ENCODE measurements at regions not wholly inside any gene's neighbourhood (a gene's known extent, or its start where the extent isn't known, plus 50 kb on each side); places are given as distances from the start of the nearest gene placed in this dataset.

DNA sequence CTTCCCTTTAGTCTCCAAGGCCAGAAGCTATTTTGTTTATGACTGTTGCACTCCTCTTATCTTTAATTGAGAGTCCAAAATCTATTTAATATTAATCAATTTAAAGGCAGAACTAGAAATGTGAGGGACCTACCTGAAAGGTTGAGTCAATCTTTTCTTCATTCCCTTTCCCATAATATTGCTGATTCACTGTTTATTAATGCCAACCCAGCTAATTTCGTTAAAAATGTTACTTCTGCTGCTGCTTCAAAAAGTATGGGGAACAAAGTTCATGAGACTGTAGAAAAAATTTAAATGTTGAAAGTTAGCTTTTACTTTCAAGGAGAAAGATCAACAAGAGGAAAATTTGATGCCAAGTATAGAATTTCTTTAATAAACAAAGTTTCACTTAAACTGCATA, 365.3 kb downstream of the TENT5A start:
- no peak for TF ChIP-seq GATA2 (IDR thresholded peaks at IDR 0.05; ENCODE audit: low read depth, low read length)
- TF ChIP-seq GATA3 (IDR thresholded peaks at IDR 0.05; ENCODE audit: low read depth, low read length) = no peak

GRCh38 chr6:81384921-81385320, 367.6 kb downstream of the TENT5A start:
- no peak for TF ChIP-seq GATA3 (IDR thresholded peaks at IDR 0.05; ENCODE audit: low read depth, low read length)
- no peak for TF ChIP-seq GATA2 (IDR thresholded peaks at IDR 0.05; ENCODE audit: low read depth, low read length)

GRCh38 chr6:81383472-81383871, 369.0 kb downstream of the TENT5A start:
- TF ChIP-seq GATA3 (IDR thresholded peaks at IDR 0.05; ENCODE audit: low read depth, low read length) (no peak), GATA2 (IDR thresholded peaks at IDR 0.05; ENCODE audit: low read depth, low read length) (no peak)

DNA sequence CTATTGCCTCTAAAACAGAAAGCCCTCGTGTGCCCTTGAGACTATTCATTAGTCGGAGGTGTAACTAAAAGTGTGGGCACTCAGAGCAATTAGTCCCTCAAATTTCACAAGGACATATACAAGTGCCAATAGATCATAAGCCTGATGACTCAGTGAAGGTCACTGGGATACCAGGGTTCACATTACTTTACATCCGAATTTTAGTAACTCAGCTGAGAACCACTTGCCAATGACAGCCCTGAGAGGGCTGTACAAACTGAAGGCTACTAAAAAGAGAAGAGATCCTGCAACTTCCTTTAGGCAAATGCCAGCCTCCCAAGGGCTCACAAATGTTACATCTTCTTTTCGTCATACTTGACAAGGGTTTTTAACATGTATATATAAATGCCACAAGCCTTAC, 369.6 kb downstream of the TENT5A start:
- no peak for TF ChIP-seq GATA2 (IDR thresholded peaks at IDR 0.05; ENCODE audit: low read depth, low read length)
- no peak for TF ChIP-seq GATA3 (IDR thresholded peaks at IDR 0.05; ENCODE audit: low read depth, low read length)

- TF ChIP-seq GATA2 (IDR thresholded peaks at IDR 0.05; ENCODE audit: low read depth, low read length) (no peak), GATA3 (IDR thresholded peaks at IDR 0.05; ENCODE audit: low read depth, low read length) (no peak)
These were observed 371.0 kb downstream of the TENT5A start for GRCh38 chr6:81381382-81381916.

DNA sequence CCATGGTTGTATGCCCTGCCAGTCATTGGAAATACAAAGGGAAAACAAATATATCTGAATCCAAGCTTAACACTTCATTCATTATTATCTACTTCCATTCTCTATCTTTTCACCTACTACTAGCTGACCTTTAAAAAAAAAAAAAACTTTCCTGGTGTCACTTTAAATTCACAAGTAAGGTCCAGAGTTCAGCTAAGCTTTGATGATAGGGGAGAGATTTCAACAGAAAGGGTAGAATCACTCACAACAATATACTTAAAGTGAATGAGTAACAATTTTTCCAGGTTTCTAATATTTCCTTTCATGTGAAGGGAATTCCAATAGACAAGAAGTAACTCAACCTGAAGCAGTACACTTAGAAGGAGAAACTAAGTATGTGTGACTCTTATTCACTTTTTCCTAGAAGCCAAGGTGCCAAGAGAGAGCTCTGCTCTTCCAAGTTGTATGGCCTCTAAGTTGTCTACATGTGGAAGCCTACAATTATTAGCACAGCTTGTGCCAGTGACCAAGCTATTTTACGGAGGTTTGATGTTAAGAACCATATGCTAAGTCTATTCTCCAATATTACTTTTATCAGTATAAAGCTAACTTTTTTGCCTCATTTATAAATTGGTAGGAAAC, 371.7 kb downstream of the TENT5A start:
- no peak for TF ChIP-seq GATA3 (IDR thresholded peaks at IDR 0.05; ENCODE audit: low read depth, low read length)
- TF ChIP-seq GATA2 (IDR thresholded peaks at IDR 0.05; ENCODE audit: low read depth, low read length) = no peak

DNA sequence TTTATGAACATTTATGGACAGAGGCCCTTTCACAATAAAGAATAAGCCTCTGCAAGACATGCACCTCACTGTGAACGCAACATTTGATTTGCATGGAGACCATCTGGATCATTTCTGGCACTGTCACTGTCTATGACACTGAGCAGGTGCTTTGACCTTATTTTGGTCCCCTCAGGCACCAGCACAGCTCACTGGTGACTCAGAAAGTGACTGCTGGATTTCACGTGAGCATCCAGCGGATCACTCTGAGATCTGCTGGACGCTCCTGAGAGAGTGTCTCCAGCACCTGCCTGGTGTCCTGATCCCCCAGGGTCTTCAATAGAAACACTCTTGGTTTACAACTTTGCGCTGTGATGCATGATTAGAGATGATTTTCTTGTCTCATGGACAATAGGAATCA, 375.7 kb downstream of the TENT5A start:
- TF ChIP-seq GATA3 (IDR thresholded peaks at IDR 0.05; ENCODE audit: low read depth, low read length) (no peak), GATA2 (IDR thresholded peaks at IDR 0.05; ENCODE audit: low read depth, low read length) (no peak)

DNA sequence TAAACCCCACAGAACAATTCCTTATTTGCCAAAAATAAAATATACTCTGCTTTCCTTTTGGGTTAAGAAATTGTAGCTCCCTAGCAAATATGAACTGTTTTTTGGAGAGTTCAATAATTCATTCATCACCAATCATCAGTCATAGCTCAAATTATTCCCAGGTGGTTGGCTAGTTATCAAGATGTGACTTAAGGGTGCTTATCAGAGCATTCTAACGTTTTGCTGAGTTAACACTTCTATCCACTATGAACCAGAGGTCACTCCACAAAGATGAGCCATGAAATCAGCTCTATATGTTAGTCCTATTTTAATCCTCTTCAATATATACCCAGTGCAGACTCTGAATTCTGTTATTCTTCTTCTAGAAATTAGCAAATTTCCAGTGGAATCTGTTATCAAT, 379.1 kb downstream of the TENT5A start:
- TF ChIP-seq GATA3 (IDR thresholded peaks at IDR 0.05; ENCODE audit: low read depth, low read length) (no peak), GATA2 (IDR thresholded peaks at IDR 0.05; ENCODE audit: low read depth, low read length) (no peak)

- TF ChIP-seq GATA3 (IDR thresholded peaks at IDR 0.05; ENCODE audit: low read depth, low read length) (no peak), GATA2 (IDR thresholded peaks at IDR 0.05; ENCODE audit: low read depth, low read length) (no peak)
These were observed 380.6 kb downstream of the TENT5A start for GRCh38 chr6:81371930-81372329.

DNA sequence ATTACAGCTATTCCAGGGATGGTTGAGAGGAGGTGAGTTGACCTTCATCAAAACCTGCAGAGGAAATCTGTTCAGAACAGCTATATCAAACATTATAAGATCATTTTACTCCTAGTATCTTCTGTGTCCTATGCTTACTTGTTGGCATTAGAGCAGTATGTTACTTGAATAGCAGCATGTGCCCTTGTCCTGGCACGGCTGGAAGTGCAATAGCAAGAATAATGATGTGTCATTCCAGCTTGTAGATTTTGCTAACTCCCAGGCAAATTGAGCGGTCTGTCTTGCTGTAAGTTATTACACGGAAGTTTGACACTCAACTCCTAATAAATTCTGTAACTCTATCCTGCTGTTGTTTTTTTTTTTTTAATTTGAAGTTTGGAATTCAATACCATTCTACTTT, 385.5 kb downstream of the TENT5A start:
- TF ChIP-seq GATA2 (IDR thresholded peaks at IDR 0.05; ENCODE audit: low read depth, low read length) = no peak
- no peak for TF ChIP-seq GATA3 (IDR thresholded peaks at IDR 0.05; ENCODE audit: low read depth, low read length)

- no peak for TF ChIP-seq GATA2 (IDR thresholded peaks at IDR 0.05; ENCODE audit: low read depth, low read length)
These were observed 390.2 kb downstream of the TENT5A start for GRCh38 chr6:81362246-81362645.

DNA sequence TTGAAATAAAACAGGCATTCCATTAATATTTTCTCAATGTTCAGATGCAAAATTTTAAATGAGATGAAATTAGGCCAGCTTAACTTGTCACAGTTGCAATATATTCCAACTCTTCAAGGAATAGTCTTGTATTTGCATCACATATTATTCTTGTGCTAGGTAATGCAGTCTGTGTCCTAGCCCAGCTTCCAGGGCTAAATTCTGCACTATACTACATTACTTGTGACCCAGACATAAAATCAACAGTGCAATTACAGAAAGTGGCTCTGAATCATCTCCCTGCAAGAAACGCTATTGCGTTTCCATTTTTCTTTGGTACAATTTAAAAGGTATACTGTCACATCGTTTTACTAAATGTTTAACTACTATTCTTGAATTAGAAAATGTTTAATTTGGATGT, 399.2 kb downstream of the TENT5A start:
- TF ChIP-seq GATA3 (IDR thresholded peaks at IDR 0.05; ENCODE audit: low read depth, low read length) (no peak), GATA2 (IDR thresholded peaks at IDR 0.05; ENCODE audit: low read depth, low read length) (no peak)

- no peak for TF ChIP-seq GATA3 (IDR thresholded peaks at IDR 0.05; ENCODE audit: low read depth, low read length)
- TF ChIP-seq GATA2 (IDR thresholded peaks at IDR 0.05; ENCODE audit: low read depth, low read length) = no peak
These were observed 411.5 kb downstream of the TENT5A start for GRCh38 chr6:81340946-81341345.

GRCh38 chr6:81331526-81331925, 421.0 kb downstream of the TENT5A start:
- TF ChIP-seq GATA2 (IDR thresholded peaks at IDR 0.05; ENCODE audit: low read depth, low read length) = no peak
- no peak for TF ChIP-seq GATA3 (IDR thresholded peaks at IDR 0.05; ENCODE audit: low read depth, low read length)

GRCh38 chr6:81328700-81329099, 423.8 kb downstream of the TENT5A start:
- TF ChIP-seq GATA2 (IDR thresholded peaks at IDR 0.05; ENCODE audit: low read depth, low read length) (no peak), GATA3 (IDR thresholded peaks at IDR 0.05; ENCODE audit: low read depth, low read length) (no peak)
